ENCODE measurements at regions not wholly inside any gene's neighbourhood (a gene's known extent, or its start where the extent isn't known, plus 50 kb on each side); places are given as distances from the start of the nearest gene placed in this dataset.

GRCh38 chr4:58723954-58724353 is 1613.8 kb upstream of the IGFBP7 start:
- Mint-ChIP-seq H3K27ac (no peak overlapping the region), H3K4me1 (no peaks in the 10 kb centered on the region), H3K36me3 (ENCODE audit: low read depth) (no peaks in the 10 kb centered on the region; the same call in 2 of the 3 replicates), H3K9me3 (peaks cover 6% of the 10 kb centered on the region; the same call in 2 of the 3 replicates), H3K4me3 (no peak overlapping the region), H3K27me3 (ENCODE audit: insufficient read depth, low read depth, poor library complexity) (no peaks in the 10 kb centered on the region)
- DNase-seq (ENCODE audit: low spot score), result no peak
- Histone ChIP-seq H3K4me3 (no peak overlapping the region), H4K20me1 (replicated peaks; ENCODE audit: insufficient read depth) (no peaks in the 10 kb centered on the region), H3K36me3 (ENCODE audit: insufficient read depth) (no peaks in the 10 kb centered on the region), H3K4me1 (ENCODE audit: insufficient read depth) (no peaks in the 10 kb centered on the region), H3K79me2 (replicated peaks; ENCODE audit: insufficient read depth) (no peaks in the 10 kb centered on the region), H3K9me2 (ENCODE audit: insufficient read depth) (no peaks in the 10 kb centered on the region), H2AFZ (no peak overlapping the region), H3K4me2 (no peak overlapping the region), H3F3A (replicated peaks; ENCODE audit: low read depth) (no peaks in the 10 kb centered on the region), H3K27ac (ENCODE audit: low read depth) (no peak overlapping the region), H3K27me3 (ENCODE audit: insufficient read depth) (no peaks in the 10 kb centered on the region)
- no peak for ATAC-seq
- no peak for TF ChIP-seq ZNF114 (CRISPR knock-in tag; IDR thresholded peaks at IDR 0.05)
- no peak for TF ChIP-seq STAT1 (IDR thresholded peaks at IDR 0.05; ENCODE audit: unreplicated experiment)
- no peak for TF ChIP-seq NANOG (IDR thresholded peaks at IDR 0.05; ENCODE audit: borderline replicate concordance)
- no peak for TF ChIP-seq JUNB (IDR thresholded peaks at IDR 0.05; ENCODE audit: unreplicated experiment)
- TF ChIP-seq, protein P1, sequence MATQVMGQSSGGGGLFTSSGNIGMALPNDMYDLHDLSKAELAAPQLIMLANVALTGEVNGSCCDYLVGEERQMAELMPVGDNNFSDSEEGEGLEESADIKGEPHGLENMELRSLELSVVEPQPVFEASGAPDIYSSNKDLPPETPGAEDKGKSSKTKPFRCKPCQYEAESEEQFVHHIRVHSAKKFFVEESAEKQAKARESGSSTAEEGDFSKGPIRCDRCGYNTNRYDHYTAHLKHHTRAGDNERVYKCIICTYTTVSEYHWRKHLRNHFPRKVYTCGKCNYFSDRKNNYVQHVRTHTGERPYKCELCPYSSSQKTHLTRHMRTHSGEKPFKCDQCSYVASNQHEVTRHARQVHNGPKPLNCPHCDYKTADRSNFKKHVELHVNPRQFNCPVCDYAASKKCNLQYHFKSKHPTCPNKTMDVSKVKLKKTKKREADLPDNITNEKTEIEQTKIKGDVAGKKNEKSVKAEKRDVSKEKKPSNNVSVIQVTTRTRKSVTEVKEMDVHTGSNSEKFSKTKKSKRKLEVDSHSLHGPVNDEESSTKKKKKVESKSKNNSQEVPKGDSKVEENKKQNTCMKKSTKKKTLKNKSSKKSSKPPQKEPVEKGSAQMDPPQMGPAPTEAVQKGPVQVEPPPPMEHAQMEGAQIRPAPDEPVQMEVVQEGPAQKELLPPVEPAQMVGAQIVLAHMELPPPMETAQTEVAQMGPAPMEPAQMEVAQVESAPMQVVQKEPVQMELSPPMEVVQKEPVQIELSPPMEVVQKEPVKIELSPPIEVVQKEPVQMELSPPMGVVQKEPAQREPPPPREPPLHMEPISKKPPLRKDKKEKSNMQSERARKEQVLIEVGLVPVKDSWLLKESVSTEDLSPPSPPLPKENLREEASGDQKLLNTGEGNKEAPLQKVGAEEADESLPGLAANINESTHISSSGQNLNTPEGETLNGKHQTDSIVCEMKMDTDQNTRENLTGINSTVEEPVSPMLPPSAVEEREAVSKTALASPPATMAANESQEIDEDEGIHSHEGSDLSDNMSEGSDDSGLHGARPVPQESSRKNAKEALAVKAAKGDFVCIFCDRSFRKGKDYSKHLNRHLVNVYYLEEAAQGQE (IDR thresholded peaks at IDR 0.05; ENCODE audit: unreplicated experiment), result no peak
- TF ChIP-seq CREB1 (CRISPR knock-in tag; IDR thresholded peaks at IDR 0.05; ENCODE audit: low read depth), result no peak
- TF ChIP-seq POLR2AphosphoS5 (IDR thresholded peaks at IDR 0.05; ENCODE audit: low read depth), result no peak
- no peak for TF ChIP-seq EZH2phosphoT487 (IDR thresholded peaks at IDR 0.05; ENCODE audit: unreplicated experiment)
- TF ChIP-seq EZH2 (IDR thresholded peaks at IDR 0.05; ENCODE audit: low read depth, unreplicated experiment), result no peak
- no peak for TF ChIP-seq ETS1 (IDR thresholded peaks at IDR 0.05)
- TF ChIP-seq, protein P2, sequence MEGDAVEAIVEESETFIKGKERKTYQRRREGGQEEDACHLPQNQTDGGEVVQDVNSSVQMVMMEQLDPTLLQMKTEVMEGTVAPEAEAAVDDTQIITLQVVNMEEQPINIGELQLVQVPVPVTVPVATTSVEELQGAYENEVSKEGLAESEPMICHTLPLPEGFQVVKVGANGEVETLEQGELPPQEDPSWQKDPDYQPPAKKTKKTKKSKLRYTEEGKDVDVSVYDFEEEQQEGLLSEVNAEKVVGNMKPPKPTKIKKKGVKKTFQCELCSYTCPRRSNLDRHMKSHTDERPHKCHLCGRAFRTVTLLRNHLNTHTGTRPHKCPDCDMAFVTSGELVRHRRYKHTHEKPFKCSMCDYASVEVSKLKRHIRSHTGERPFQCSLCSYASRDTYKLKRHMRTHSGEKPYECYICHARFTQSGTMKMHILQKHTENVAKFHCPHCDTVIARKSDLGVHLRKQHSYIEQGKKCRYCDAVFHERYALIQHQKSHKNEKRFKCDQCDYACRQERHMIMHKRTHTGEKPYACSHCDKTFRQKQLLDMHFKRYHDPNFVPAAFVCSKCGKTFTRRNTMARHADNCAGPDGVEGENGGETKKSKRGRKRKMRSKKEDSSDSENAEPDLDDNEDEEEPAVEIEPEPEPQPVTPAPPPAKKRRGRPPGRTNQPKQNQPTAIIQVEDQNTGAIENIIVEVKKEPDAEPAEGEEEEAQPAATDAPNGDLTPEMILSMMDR (conservative IDR thresholded peaks at IDR 0.05; ENCODE audit: low read depth in 2 of 2), result no peak
- no peak for TF ChIP-seq ZNF462 (CRISPR knock-in tag; IDR thresholded peaks at IDR 0.05)
- TF ChIP-seq ZNF331 (CRISPR knock-in tag; IDR thresholded peaks at IDR 0.05; ENCODE audit: low read depth), result no peak

All from GM23338 (cell line).